DMS153 treated with DMSO at 0.1 percent for 48 hours (cell line): ENCODE measurements at regions not wholly inside any gene's neighbourhood (a gene's known extent, or its start where the extent isn't known, plus 50 kb on each side); places are given as distances from the start of the nearest gene placed in this dataset.
"Not testable (repeated sequence)": the region's sequence is repeated elsewhere in the genome, so short reads cannot be mapped to it uniquely, and the experiment has no call there.

Source experiments
- DNase-seq: peaks from one replicate; lab custom pipeline; 2025; ENCODE audit not compliant: unreplicated experiment; lab: John Stamatoyannopoulos, UW

- no peak for DNase-seq
These were observed 175.1 kb downstream of the FASLG start for GRCh38 chr1:172833954-172834353.

- no peak for DNase-seq
These were observed 175.7 kb downstream of the FASLG start for GRCh38 chr1:172834609-172835008.

GRCh38 chr1:172835834-172836233 lies 176.9 kb downstream of the FASLG start:
- no peak for DNase-seq

GRCh38 chr1:172837816-172838679 lies 179.1 kb downstream of the FASLG start:
- no peak for DNase-seq

- DNase-seq = no peak
These were observed 179.9 kb downstream of the FASLG start for GRCh38 chr1:172838680-172839313.

GRCh38 chr1:172839639-172840038 lies 180.7 kb downstream of the FASLG start:
- DNase-seq = not testable (repeated sequence)

GRCh38 chr1:172843444-172843843 lies 184.5 kb downstream of the FASLG start:
- DNase-seq = no peak

GRCh38 chr1:172845371-172845770 lies 186.5 kb downstream of the FASLG start:
- no peak for DNase-seq

GRCh38 chr1:172845865-172846264 lies 187.0 kb downstream of the FASLG start:
- DNase-seq = no peak

GRCh38 chr1:172847814-172848213 lies 188.9 kb downstream of the FASLG start:
- DNase-seq = not testable (repeated sequence)

GRCh38 chr1:172849653-172850052 lies 190.8 kb downstream of the FASLG start:
- DNase-seq = no peak

GRCh38 chr1:172851077-172851476 lies 192.2 kb downstream of the FASLG start:
- DNase-seq = no peak

GRCh38 chr1:172851856-172852255 lies 193.0 kb downstream of the FASLG start:
- DNase-seq = no peak

- DNase-seq = not testable (repeated sequence)
These were observed 194.8 kb downstream of the TNFSF18 start for GRCh38 chr1:172855983-172856382.

GRCh38 chr1:172863031-172863430 lies 187.7 kb downstream of the TNFSF18 start:
- no peak for DNase-seq

- no peak for DNase-seq
These were observed 183.4 kb downstream of the TNFSF18 start for GRCh38 chr1:172867216-172867818.

- no peak for DNase-seq
These were observed 179.7 kb downstream of the TNFSF18 start for GRCh38 chr1:172870901-172871606.

- no peak for DNase-seq
These were observed 175.8 kb downstream of the TNFSF18 start for GRCh38 chr1:172874950-172875349.

GRCh38 chr1:172875892-172876291 lies 174.8 kb downstream of the TNFSF18 start:
- DNase-seq = no peak

GRCh38 chr1:172882385-172882784 lies 168.4 kb downstream of the TNFSF18 start:
- no peak for DNase-seq

GRCh38 chr1:172882791-172883386 lies 167.9 kb downstream of the TNFSF18 start:
- DNase-seq = no peak
